Natural killer cell treated with Interleukin-12 subunit alpha and Interleukin-12 subunit beta and Interleukin-15 and Interleukin-18, amount 100 ng/mL, for 72 hours (primary cell): ENCODE measurements at regions not wholly inside any gene's neighbourhood (a gene's known extent, or its start where the extent isn't known, plus 50 kb on each side); places are given as distances from the start of the nearest gene placed in this dataset.

Source experiments
- ATAC-seq, 2 donors: fragments of 150-1000 bp; cut with Tn5 transposase in 1 of 2; sonication (Bioruptor Pico), chemical (Tn5 transposase) in 1 of 2; 2 replicates each; pipeline ENCODE4 v1.10.0; 2021
- DNase-seq: peaks from one replicate; pipeline ENCODE4 v3.0.0; 2022; ENCODE audit warnings: low spot score
- H3K27ac Mint-ChIP-seq, 2 donors: 1 replicate in 1 of 2; 2 replicates in 1 of 2; pipeline ENCODE4 v1.8.0; 2022; ENCODE audit warnings: mixed read lengths in 2 of 2, mild to moderate bottlenecking in 1 of 2, moderate library complexity in 1 of 2
- H3K27me3 Mint-ChIP-seq, 2 donors: 1 replicate in 1 of 2; 2 replicates in 1 of 2; pipeline ENCODE4 v1.8.0; 2022; ENCODE audit warnings: mixed read lengths in 2 of 2
- H3K36me3 Mint-ChIP-seq: one replicate; pipeline ENCODE4 v1.8.0; 2022; ENCODE audit warnings: mixed read lengths
- H3K4me1 Mint-ChIP-seq, 2 donors: 1 replicate in 1 of 2; 2 replicates in 1 of 2; pipeline ENCODE4 v1.8.0; 2022; ENCODE audit warnings: low read depth in 2 of 2, mixed read lengths in 2 of 2, mild to moderate bottlenecking in 1 of 2
- H3K4me3 Mint-ChIP-seq: one replicate; pipeline ENCODE4 v1.8.0; 2022; ENCODE audit warnings: mixed read lengths
- H3K9me3 Mint-ChIP-seq: 2 replicates; pipeline ENCODE4 v1.8.0; 2022; ENCODE audit warnings: mixed read lengths

DNA sequence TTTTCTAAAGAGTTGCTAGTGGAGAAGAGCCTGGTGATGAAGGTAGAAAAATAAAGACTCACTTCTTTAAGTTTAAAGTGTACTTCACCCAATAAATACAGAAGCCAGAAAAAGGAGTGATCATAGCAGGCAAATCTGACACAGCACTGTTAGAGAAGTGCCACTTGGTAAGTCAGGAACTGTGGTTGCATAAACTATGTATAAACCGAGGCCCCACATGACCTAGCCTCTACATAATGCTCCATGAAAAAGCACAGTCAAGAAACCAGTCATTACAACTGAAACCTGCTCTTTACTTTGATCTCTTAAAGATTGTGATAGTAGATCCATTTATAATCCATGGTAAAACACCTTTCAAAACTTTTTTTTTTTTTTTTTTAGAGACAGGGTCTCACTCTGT is 172.1 kb upstream of the PHYHIPL start:
- no peaks in the 10 kb centered on the region for H3K4me1 Mint-ChIP-seq
- DNase-seq (no peak), ATAC-seq (no peak)
- no peaks in the 10 kb centered on the region for H3K36me3 Mint-ChIP-seq
- no peaks in the 10 kb centered on the region for H3K27me3 Mint-ChIP-seq
- H3K27ac Mint-ChIP-seq = no peak overlapping the region
- no peak overlapping the region for H3K4me3 Mint-ChIP-seq
- H3K9me3 Mint-ChIP-seq = peaks cover 10% of the 10 kb centered on the region

DNA sequence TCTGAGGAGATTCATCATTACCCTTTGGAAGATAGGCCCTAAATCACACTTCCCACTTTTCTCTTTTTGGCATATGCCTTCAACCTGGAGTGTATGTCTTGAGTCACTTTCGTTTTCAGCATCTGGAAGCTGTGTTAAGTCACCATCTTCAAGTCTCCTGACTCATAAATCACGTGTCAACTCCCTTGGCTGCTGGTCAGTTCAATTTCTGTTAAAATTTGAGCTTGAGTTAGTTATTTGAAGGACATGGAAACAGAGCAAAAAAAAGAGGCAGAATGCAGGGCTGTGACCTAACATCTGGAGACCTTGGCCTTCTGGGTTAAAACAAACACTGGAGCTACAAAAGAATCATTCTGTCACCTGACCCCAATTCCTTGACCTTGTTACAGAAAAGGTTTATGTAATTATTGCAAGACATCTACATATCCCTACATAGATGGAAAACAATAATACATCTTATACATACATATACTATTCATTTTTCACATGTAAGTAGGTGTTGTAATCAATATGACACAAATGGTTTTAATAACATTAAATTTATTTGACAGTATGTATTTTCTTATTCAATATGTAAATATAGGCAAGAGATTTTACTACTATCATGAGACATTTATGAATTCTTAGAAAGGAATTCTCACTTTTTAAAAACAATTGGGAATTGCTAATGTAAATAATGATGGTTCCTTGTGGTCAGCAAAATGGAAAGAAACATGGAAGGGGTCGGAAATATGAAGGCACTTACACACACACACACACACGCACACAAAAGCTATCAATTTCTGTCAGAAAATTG is 169.7 kb upstream of the PHYHIPL start:
- H3K27me3 Mint-ChIP-seq = no peaks in the 10 kb centered on the region
- H3K36me3 Mint-ChIP-seq = no peaks in the 10 kb centered on the region
- no peaks in the 10 kb centered on the region for H3K4me1 Mint-ChIP-seq
- peaks cover 8% of the 10 kb centered on the region for H3K9me3 Mint-ChIP-seq
- H3K4me3 Mint-ChIP-seq = no peak overlapping the region
- ATAC-seq (no peak), DNase-seq (no peak)
- H3K27ac Mint-ChIP-seq = no peak overlapping the region

- ATAC-seq (no peak), DNase-seq (no peak)
- Mint-ChIP-seq H3K4me1 (no peaks in the 10 kb centered on the region), H3K36me3 (no peaks in the 10 kb centered on the region), H3K4me3 (no peak overlapping the region), H3K27me3 (no peaks in the 10 kb centered on the region), H3K9me3 (peaks cover 8% of the 10 kb centered on the region), H3K27ac (no peak overlapping the region)
Observed at GRCh38 chr10:59007307-59008025, 169.0 kb upstream of the PHYHIPL start.

- Mint-ChIP-seq H3K9me3 (peaks cover 3% of the 10 kb centered on the region), H3K4me1 (no peaks in the 10 kb centered on the region)
- no peak for ATAC-seq
Observed at GRCh38 chr10:59008452-59008851, 168.0 kb upstream of the PHYHIPL start.

GRCh38 chr10:59011972-59012632 is 164.3 kb upstream of the PHYHIPL start:
- H3K9me3 Mint-ChIP-seq = peaks cover 3% of the 10 kb centered on the region
- H3K4me3 Mint-ChIP-seq = no peak overlapping the region
- no peaks in the 10 kb centered on the region for H3K36me3 Mint-ChIP-seq
- no peak overlapping the region for H3K27ac Mint-ChIP-seq
- no peak for DNase-seq
- no peaks in the 10 kb centered on the region for H3K4me1 Mint-ChIP-seq
- no peaks in the 10 kb centered on the region for H3K27me3 Mint-ChIP-seq
- no peak for ATAC-seq

More at GRCh38 chr10:59008452-59008851, 168.0 kb upstream of the PHYHIPL start:
- H3K27me3 Mint-ChIP-seq = no peaks in the 10 kb centered on the region
- no peaks in the 10 kb centered on the region for H3K36me3 Mint-ChIP-seq
- no peak overlapping the region for H3K4me3 Mint-ChIP-seq
- H3K27ac Mint-ChIP-seq = no peak overlapping the region
- DNase-seq = no peak

DNA sequence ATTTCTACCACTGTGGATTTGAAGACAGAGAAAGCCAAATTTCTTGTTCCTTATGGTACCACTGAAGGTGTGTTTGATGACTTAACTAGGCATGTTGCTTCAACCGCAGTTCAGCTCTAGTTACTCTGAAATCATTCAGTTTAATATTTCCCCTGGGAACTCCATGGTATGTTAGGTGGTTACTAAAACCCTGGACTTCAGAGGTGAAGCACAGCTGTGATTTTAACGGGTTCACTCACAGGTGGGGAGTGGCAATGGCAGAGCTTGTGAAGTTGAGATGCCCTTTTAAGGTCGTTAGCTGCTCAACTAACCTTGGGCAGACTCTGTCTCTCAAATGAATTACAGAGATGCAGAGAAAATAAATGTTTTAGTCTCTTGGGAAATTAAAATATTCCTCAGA is 163.6 kb upstream of the PHYHIPL start:
- DNase-seq (no peak), ATAC-seq (no peak)
- no peaks in the 10 kb centered on the region for H3K4me1 Mint-ChIP-seq
- H3K36me3 Mint-ChIP-seq = no peaks in the 10 kb centered on the region
- H3K9me3 Mint-ChIP-seq = peaks cover 6% of the 10 kb centered on the region
- no peaks in the 10 kb centered on the region for H3K27me3 Mint-ChIP-seq
- no peak overlapping the region for H3K4me3 Mint-ChIP-seq
- H3K27ac Mint-ChIP-seq = no peak overlapping the region

DNA sequence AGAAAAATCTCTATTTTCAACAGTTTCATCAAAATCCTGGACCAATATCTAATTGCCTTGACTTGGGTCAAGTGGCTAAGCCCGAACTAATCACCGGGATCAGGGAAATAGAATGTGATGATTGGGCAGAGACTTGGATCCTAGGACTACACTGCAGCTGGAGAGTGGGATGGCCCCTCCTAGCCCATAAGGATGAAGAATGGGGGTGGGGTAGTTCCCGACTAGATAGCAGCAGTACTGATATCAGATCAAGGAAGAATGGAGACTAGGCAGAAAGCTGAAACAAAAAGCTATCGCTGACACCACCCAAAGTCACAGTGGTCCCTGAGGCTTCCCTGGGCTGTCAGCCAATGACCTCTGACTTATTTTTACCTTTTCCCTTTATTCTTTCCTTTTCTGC is 160.4 kb upstream of the PHYHIPL start:
- no peaks in the 10 kb centered on the region for H3K4me1 Mint-ChIP-seq
- no peak overlapping the region for H3K4me3 Mint-ChIP-seq
- no peaks in the 10 kb centered on the region for H3K36me3 Mint-ChIP-seq
- peaks cover 3% of the 10 kb centered on the region for H3K9me3 Mint-ChIP-seq
- H3K27me3 Mint-ChIP-seq = no peaks in the 10 kb centered on the region
- no peak overlapping the region for H3K27ac Mint-ChIP-seq
- no peak for DNase-seq
- ATAC-seq = no peak

DNA sequence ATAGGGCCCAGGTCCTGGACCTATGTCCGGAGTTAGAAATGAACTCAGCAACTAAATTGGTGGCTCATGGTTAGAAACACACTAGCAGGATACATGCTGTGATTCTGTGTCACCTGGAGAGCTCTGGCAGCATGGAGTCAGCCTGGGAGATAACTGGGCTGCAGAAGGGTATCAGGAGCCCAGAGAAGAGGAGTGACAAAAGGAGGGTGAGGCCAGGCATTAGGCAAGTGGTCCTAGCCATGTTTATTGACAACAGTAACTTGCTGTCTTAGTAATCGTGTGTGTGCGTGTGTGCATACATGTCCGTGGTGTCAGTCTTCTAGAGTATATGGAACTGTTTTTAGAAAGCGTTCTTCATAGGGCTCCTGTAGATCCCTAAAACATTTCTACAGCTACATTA is 157.5 kb upstream of the PHYHIPL start:
- H3K36me3 Mint-ChIP-seq = no peaks in the 10 kb centered on the region
- H3K4me3 Mint-ChIP-seq = no peak overlapping the region
- peaks cover 3% of the 10 kb centered on the region for H3K9me3 Mint-ChIP-seq
- no peaks in the 10 kb centered on the region for H3K27me3 Mint-ChIP-seq
- no peak for DNase-seq
- ATAC-seq = no peak
- no peaks in the 10 kb centered on the region for H3K4me1 Mint-ChIP-seq
- no peak overlapping the region for H3K27ac Mint-ChIP-seq

GRCh38 chr10:59019603-59020002 is 156.8 kb upstream of the PHYHIPL start:
- no peak overlapping the region for H3K4me3 Mint-ChIP-seq
- DNase-seq = no peak
- no peaks in the 10 kb centered on the region for H3K27me3 Mint-ChIP-seq
- ATAC-seq = no peak
- H3K27ac Mint-ChIP-seq = no peak overlapping the region
- H3K36me3 Mint-ChIP-seq = no peaks in the 10 kb centered on the region
- H3K4me1 Mint-ChIP-seq = no peaks in the 10 kb centered on the region
- peaks cover 3% of the 10 kb centered on the region for H3K9me3 Mint-ChIP-seq

- no peak for ATAC-seq
Observed at GRCh38 chr10:59020502-59020901, 155.9 kb upstream of the PHYHIPL start.

GRCh38 chr10:59025981-59026765 is 150.3 kb upstream of the PHYHIPL start:
- ATAC-seq = no peak
- peaks cover 5% of the 10 kb centered on the region for H3K9me3 Mint-ChIP-seq

More at GRCh38 chr10:59020502-59020901, 155.9 kb upstream of the PHYHIPL start:
- H3K27ac Mint-ChIP-seq = no peak overlapping the region
- H3K4me1 Mint-ChIP-seq = no peaks in the 10 kb centered on the region
- no peaks in the 10 kb centered on the region for H3K36me3 Mint-ChIP-seq
- no peaks in the 10 kb centered on the region for H3K27me3 Mint-ChIP-seq
- peaks cover 3% of the 10 kb centered on the region for H3K9me3 Mint-ChIP-seq
- no peak for DNase-seq
- no peak overlapping the region for H3K4me3 Mint-ChIP-seq

DNA sequence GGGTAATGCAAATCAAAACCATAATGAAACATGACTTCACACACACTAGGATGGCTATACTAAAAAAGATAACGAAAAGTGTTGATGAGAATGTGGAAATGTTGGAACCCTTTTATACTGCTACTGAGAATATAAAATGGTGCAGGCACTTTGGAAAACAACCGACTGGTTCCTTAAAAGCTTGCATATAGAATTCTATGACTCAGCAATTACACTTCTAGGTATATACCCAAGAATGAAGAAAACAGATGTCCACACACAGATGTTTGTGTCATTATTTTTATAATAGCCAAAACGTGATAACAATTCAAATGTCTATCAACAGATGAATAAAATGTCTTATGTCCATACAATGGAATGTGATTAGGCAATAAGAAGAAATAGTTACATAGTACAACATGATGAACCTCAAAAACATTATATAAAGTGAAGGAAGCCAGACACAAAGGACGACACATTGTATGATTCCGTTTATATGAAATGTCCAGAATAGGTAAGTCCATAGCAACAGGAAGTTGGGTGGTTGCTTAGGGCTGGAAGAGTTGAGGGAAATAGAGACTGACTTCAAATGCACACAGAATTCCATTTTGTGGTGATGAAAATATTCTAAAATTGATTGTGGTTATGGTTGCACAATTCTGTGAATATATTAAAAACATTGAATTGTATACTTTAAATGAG is 148.3 kb upstream of the PHYHIPL start:
- ATAC-seq (no peak), DNase-seq (no peak)
- H3K27me3 Mint-ChIP-seq = no peaks in the 10 kb centered on the region
- H3K27ac Mint-ChIP-seq = no peak overlapping the region
- H3K36me3 Mint-ChIP-seq = no peaks in the 10 kb centered on the region
- peaks cover 8% of the 10 kb centered on the region for H3K9me3 Mint-ChIP-seq
- H3K4me3 Mint-ChIP-seq = no peak overlapping the region
- H3K4me1 Mint-ChIP-seq = no peaks in the 10 kb centered on the region

More at GRCh38 chr10:59025981-59026765, 150.3 kb upstream of the PHYHIPL start:
- no peak overlapping the region for H3K4me3 Mint-ChIP-seq
- no peaks in the 10 kb centered on the region for H3K4me1 Mint-ChIP-seq
- DNase-seq = no peak
- no peaks in the 10 kb centered on the region for H3K27me3 Mint-ChIP-seq
- H3K27ac Mint-ChIP-seq = no peak overlapping the region
- no peaks in the 10 kb centered on the region for H3K36me3 Mint-ChIP-seq

GRCh38 chr10:59033622-59034021 is 142.8 kb upstream of the PHYHIPL start:
- Mint-ChIP-seq H3K9me3 (peaks cover 8% of the 10 kb centered on the region), H3K36me3 (no peaks in the 10 kb centered on the region), H3K27me3 (no peaks in the 10 kb centered on the region), H3K27ac (no peak overlapping the region), H3K4me3 (no peak overlapping the region), H3K4me1 (no peaks in the 10 kb centered on the region)
- DNase-seq (no peak), ATAC-seq (no peak)
